Liver (tissue), 8 donors: ENCODE measurements at regions not wholly inside any gene's neighbourhood (a gene's known extent, or its start where the extent isn't known, plus 50 kb on each side); places are given as distances from the start of the nearest gene placed in this dataset.

Experiments used
- DNase-seq: peaks from one replicate; pipeline ENCODE4 v3.0.0-alpha.2; 2017; ENCODE audit warnings: low spot score
- H3K27ac ChIP-seq, 2 donors: one replicate each; pipeline ENCODE4 v1.7.0; 2013; ENCODE audit warnings: inconsistent platforms in 2 of 2, low read length in 2 of 2, control low read depth in 1 of 2, low read depth in 1 of 2, mild to moderate bottlenecking in 1 of 2
- H3K27me3 ChIP-seq, 4 donors: one replicate each; pipeline versions ENCODE4 v1.6.1 to v1.7.0; 2013; ENCODE audit warnings: low read length in 3 of 4, inconsistent platforms in 1 of 4, mild to moderate bottlenecking in 1 of 4, moderate library complexity in 1 of 4; ENCODE audit not compliant: control insufficient read depth in 4 of 4, insufficient read depth in 4 of 4
- H3K36me3 ChIP-seq, 4 donors: one replicate each; pipeline versions ENCODE4 v1.6.1 to v1.7.0; 2013; ENCODE audit warnings: low read length in 3 of 4, mild to moderate bottlenecking in 3 of 4, low read depth in 1 of 4, moderate library complexity in 1 of 4; ENCODE audit not compliant: control insufficient read depth in 4 of 4, insufficient read depth in 3 of 4
- H3K4me1 ChIP-seq, 4 donors: one replicate each; pipeline versions ENCODE4 v1.6.1 to v1.7.0; 2013; ENCODE audit warnings: low read length in 3 of 4, mild to moderate bottlenecking in 3 of 4, moderate library complexity in 1 of 4; ENCODE audit not compliant: control insufficient read depth in 4 of 4, insufficient read depth in 4 of 4
- H3K4me3 ChIP-seq, 3 donors: one replicate each; pipeline versions ENCODE4 v1.6.1 to v1.7.0; 2013; ENCODE audit warnings: low read length in 3 of 3, control low read depth in 1 of 3, low read depth in 1 of 3, mild to moderate bottlenecking in 1 of 3
- H3K9ac ChIP-seq, 2 donors: one replicate each; pipeline ENCODE4 v1.7.0; 2013; ENCODE audit warnings: low read length in 2 of 2, mild to moderate bottlenecking in 2 of 2, moderate library complexity in 2 of 2, control low read depth in 1 of 2, low read depth in 1 of 2
- H3K9me3 ChIP-seq, 4 donors: one replicate each; pipeline versions ENCODE4 v1.6.1 to v1.7.0; 2013; ENCODE audit warnings: low read length in 3 of 4; ENCODE audit not compliant: control insufficient read depth in 4 of 4
- ATF3 ChIP-seq: IDR thresholded peaks from 2 replicates; pipeline ENCODE4 v1.6.1; 2016; ENCODE audit warnings: antibody characterized with exemption
- CTCF ChIP-seq: fragments of 150-350 bp; IDR thresholded peaks from 2 replicates; pipeline ENCODE4 v1.5.1; 2017; ENCODE audit warnings: improper control_type of control experiment, low read depth, low read length; ENCODE audit not compliant: missing input control
- EGR1 ChIP-seq, 2 donors: IDR thresholded peaks; 2 replicates each; pipeline ENCODE4 v1.6.1; 2016 to 2018; ENCODE audit warnings: antibody characterized with exemption in 2 of 2, low read depth in 2 of 2
- FOXA1 ChIP-seq: IDR thresholded peaks from 2 replicates; pipeline ENCODE4 v1.6.1; 2016; ENCODE audit warnings: antibody characterized with exemption
- FOXA2 ChIP-seq: IDR thresholded peaks from 2 replicates; pipeline ENCODE4 v1.6.1; 2016; ENCODE audit warnings: antibody characterized with exemption
- GABPA ChIP-seq, 2 donors: IDR thresholded peaks in 1 of 2; conservative IDR thresholded peaks in 1 of 2; 2 replicates each; pipeline ENCODE4 v1.6.1; 2016; ENCODE audit warnings: antibody characterized with exemption in 2 of 2, mild to moderate bottlenecking in 1 of 2, moderate library complexity in 1 of 2
- HNF4A ChIP-seq, 2 donors: conservative IDR thresholded peaks; 2 replicates each; pipeline ENCODE4 v1.6.1; 2016; ENCODE audit warnings: antibody characterized with exemption in 2 of 2, mild to moderate bottlenecking in 2 of 2
- HNF4G ChIP-seq: IDR thresholded peaks from 2 replicates; pipeline ENCODE4 v1.6.1; 2016; ENCODE audit warnings: antibody characterized with exemption
- JUND ChIP-seq, 2 donors: IDR thresholded peaks; 2 replicates each; pipeline ENCODE4 v1.6.1; 2016; ENCODE audit warnings: antibody characterized with exemption in 2 of 2
- NR2F2 ChIP-seq: IDR thresholded peaks from 2 replicates; pipeline ENCODE4 v1.6.1; 2016; ENCODE audit warnings: antibody characterized with exemption
- RAD21 ChIP-seq, 2 donors: IDR thresholded peaks; 2 replicates each; pipeline ENCODE4 v1.6.1; 2016; ENCODE audit warnings: antibody characterized with exemption in 2 of 2, mild to moderate bottlenecking in 2 of 2
- REST ChIP-seq: IDR thresholded peaks from 2 replicates; pipeline ENCODE4 v1.6.1; 2016; ENCODE audit warnings: antibody characterized with exemption, mild to moderate bottlenecking
- SP1 ChIP-seq: IDR thresholded peaks from 2 replicates; pipeline ENCODE4 v1.6.1; 2018; ENCODE audit warnings: antibody characterized with exemption, mild to moderate bottlenecking
- TAF1 ChIP-seq: conservative IDR thresholded peaks from 2 replicates; pipeline ENCODE4 v1.6.1; 2016; ENCODE audit warnings: antibody characterized with exemption, mild to moderate bottlenecking
- YY1 ChIP-seq: IDR thresholded peaks from 2 replicates; pipeline ENCODE4 v1.6.1; 2016; ENCODE audit warnings: antibody characterized with exemption, mild to moderate bottlenecking
- WGBS: extraction: QIAGEN DNeasy Blood & Tissue Kit; methylation state at CpG from one replicate; pipeline ENCODE4 v1.1.7; 2013; 5-methylcytosine and 5-hydroxymethylcytosine counted together
- TF ChIP-seq, protein P1 (sequence below): IDR thresholded peaks from 2 replicates; pipeline ENCODE4 v1.6.1; 2016; ENCODE audit warnings: antibody characterized with exemption
- TF ChIP-seq, protein P2 (sequence below): IDR thresholded peaks from 2 replicates; pipeline ENCODE4 v1.6.1; 2016; ENCODE audit warnings: antibody characterized with exemption
- donor health status: healthy.
- donor health status: healthy.
- donor health status: healthy.
- donor health status: healthy.
- donor health status: healthy.

GRCh38 chr6:141953072-141953471 lies 179.7 kb upstream of the GJE1 start:
- Histone ChIP-seq H3K36me3 (no peaks in the 10 kb centered on the region), H3K9ac (no peak overlapping the region), H3K9me3 (peaks cover 1 to 7% (median 4%) of the 10 kb centered on the region in 4 donors), H3K4me3 (no peak overlapping the region), H3K4me1 (peaks cover 0 to 17% (median 7%) of the 10 kb centered on the region in 4 donors), H3K27ac (no peak overlapping the region), H3K27me3 (no peaks in the 10 kb centered on the region)
- no peak for DNase-seq
- TF ChIP-seq FOXA2 (no peak), CTCF (no peak), REST (no peak), SP1 (no peak), HNF4G (no peak), JUND (IDR thresholded peaks at IDR 0.05) (no peak)

GRCh38 chr6:141946502-141946901 lies 186.2 kb upstream of the GJE1 start:
- H3K9me3 ChIP-seq = peaks cover 0 to 4% (median 1%) of the 10 kb centered on the region in 4 donors
- H3K4me1 ChIP-seq = no peaks in the 10 kb centered on the region
- no peaks in the 10 kb centered on the region for H3K36me3 ChIP-seq
- H3K9ac ChIP-seq = no peak overlapping the region
- no peak overlapping the region for H3K27ac ChIP-seq
- WGBS = 60% methylated on average over 2 of the region's 2 CpGs
- DNase-seq = no peak
- no peak overlapping the region for H3K4me3 ChIP-seq
- TF ChIP-seq, protein P1, sequence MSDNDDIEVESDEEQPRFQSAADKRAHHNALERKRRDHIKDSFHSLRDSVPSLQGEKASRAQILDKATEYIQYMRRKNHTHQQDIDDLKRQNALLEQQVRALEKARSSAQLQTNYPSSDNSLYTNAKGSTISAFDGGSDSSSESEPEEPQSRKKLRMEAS = no peak
- peak in 1 of 2 donors; percentile 7 for TF ChIP-seq HNF4A (conservative IDR thresholded peaks at IDR 0.05)
- TF ChIP-seq EGR1 (IDR thresholded peaks at IDR 0.05; ENCODE audit: low read depth in 2 of 2) = no peak
- TF ChIP-seq, protein P2, sequence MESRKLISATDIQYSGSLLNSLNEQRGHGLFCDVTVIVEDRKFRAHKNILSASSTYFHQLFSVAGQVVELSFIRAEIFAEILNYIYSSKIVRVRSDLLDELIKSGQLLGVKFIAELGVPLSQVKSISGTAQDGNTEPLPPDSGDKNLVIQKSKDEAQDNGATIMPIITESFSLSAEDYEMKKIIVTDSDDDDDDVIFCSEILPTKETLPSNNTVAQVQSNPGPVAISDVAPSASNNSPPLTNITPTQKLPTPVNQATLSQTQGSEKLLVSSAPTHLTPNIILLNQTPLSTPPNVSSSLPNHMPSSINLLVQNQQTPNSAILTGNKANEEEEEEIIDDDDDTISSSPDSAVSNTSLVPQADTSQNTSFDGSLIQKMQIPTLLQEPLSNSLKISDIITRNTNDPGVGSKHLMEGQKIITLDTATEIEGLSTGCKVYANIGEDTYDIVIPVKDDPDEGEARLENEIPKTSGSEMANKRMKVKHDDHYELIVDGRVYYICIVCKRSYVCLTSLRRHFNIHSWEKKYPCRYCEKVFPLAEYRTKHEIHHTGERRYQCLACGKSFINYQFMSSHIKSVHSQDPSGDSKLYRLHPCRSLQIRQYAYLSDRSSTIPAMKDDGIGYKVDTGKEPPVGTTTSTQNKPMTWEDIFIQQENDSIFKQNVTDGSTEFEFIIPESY = no peak
- no peaks in the 10 kb centered on the region for H3K27me3 ChIP-seq

DNA sequence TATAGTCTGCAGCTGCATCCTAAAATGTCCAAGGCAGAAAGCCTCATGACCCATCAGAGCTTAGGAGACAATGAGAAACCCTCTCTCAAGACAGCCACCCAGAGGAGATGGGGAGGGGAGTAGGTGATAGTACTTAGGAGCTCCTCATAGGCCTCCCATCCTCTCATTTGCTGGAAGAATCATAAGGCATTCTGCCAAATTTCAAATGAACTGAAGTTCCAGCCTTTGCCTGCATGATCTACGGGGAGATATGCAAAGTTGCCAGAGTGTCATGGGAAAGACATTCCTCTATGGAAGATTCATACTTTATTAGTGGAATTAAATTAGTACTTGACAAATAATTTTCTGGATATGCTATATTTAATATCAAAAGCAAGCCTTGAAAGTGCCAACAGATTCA lies 194.1 kb upstream of the GJE1 start:
- Histone ChIP-seq H3K9ac (no peak overlapping the region), H3K4me3 (no peak overlapping the region), H3K36me3 (no peaks in the 10 kb centered on the region), H3K4me1 (no peaks in the 10 kb centered on the region), H3K9me3 (no peaks in the 10 kb centered on the region), H3K27me3 (no peaks in the 10 kb centered on the region), H3K27ac (no peak overlapping the region)
- no peak for DNase-seq
- WGBS = 44% methylated on average over 1 of the region's 1 CpG
- TF ChIP-seq ATF3 (no peak), RAD21 (IDR thresholded peaks at IDR 0.05) (no peak), YY1 (no peak), HNF4G (no peak), TAF1 (no peak), FOXA2 (no peak), SP1 (no peak), FOXA1 (no peak), NR2F2 (no peak), GABPA (IDR thresholded peaks at IDR 0.05 in 1 of 2, conservative IDR thresholded peaks at IDR 0.05 in 1 of 2) (no peak), JUND (IDR thresholded peaks at IDR 0.05) (no peak), EGR1 (IDR thresholded peaks at IDR 0.05; ENCODE audit: low read depth in 2 of 2) (no peak), HNF4A (conservative IDR thresholded peaks at IDR 0.05) (no peak)
- TF ChIP-seq, protein P1 = no peak
- TF ChIP-seq, protein P2 = no peak
